Heart right ventricle (tissue), 16 donors: ENCODE measurements at regions not wholly inside any gene's neighbourhood (a gene's known extent, or its start where the extent isn't known, plus 50 kb on each side); places are given as distances from the start of the nearest gene placed in this dataset.

Experiments
- ATAC-seq, 8 donors: fragments of 200-7000 bp; cut with Tn5 transposase; one replicate each; pipeline ENCODE4 v1.9.1; 2020; ENCODE audit warnings: mild to moderate bottlenecking in 8 of 8, moderate library complexity in 8 of 8, moderate number of reproducible peaks in 1 of 8
- DNase-seq, 2 donors: peaks; one replicate each; pipeline ENCODE4 v3.0.0-alpha.2; 2020
- H3K27ac ChIP-seq, 10 donors: fragments of 200-600 bp; sonication (generic) in 2 of 10; one replicate each; pipeline versions ENCODE4 v1.5.0 to v1.8.0; 2020 to 2022; ENCODE audit warnings: mild to moderate bottlenecking in 3 of 10
- H3K27me3 ChIP-seq, 7 donors: fragments of 200-600 bp; one replicate each; pipeline ENCODE4 v1.8.0; 2021 to 2022; ENCODE audit warnings: mild to moderate bottlenecking in 2 of 7
- H3K36me3 ChIP-seq, 9 donors: fragments of 200-600 bp; sonication (generic) in 1 of 9; one replicate each; pipeline versions ENCODE4 v1.5.0 to v1.8.0; 2020 to 2022; ENCODE audit warnings: mild to moderate bottlenecking in 2 of 9
- H3K4me1 ChIP-seq, 9 donors: fragments of 200-600 bp; sonication (generic) in 1 of 9; one replicate each; pipeline versions ENCODE4 v1.5.0 to v1.8.0; 2020 to 2022; ENCODE audit warnings: mild to moderate bottlenecking in 4 of 9
- H3K4me3 ChIP-seq, 10 donors: fragments of 200-600 bp; sonication (generic) in 2 of 10; one replicate each; pipeline versions ENCODE4 v1.5.0 to v1.8.0; 2020 to 2022; ENCODE audit warnings: mild to moderate bottlenecking in 7 of 10, moderate library complexity in 2 of 10
- H3K9me3 ChIP-seq, 11 donors: fragments of 200-600 bp in 10 of 11; sonication (generic) in 2 of 11; one replicate each; pipeline versions ENCODE4 v1.5.0 to v1.8.0; 2013 to 2022; ENCODE audit warnings: mild to moderate bottlenecking in 2 of 11, control low read depth in 1 of 11, moderate library complexity in 1 of 11
- WGBS, 2 donors: extraction: QIAGEN DNeasy Blood & Tissue Kit; methylation state at CpG; one replicate each; pipeline ENCODE4 v1.1.7; 2013; ENCODE audit warnings: inconsistent platforms in 1 of 2; 5-methylcytosine and 5-hydroxymethylcytosine counted together
- intact Hi-C, 10 donors: fragments of 100-400 bp; cut with DNase I; formaldehyde crosslinking; loops; one replicate each; pipeline versions ENCODE4 v1.11.1 to v1.14.2; 2022
- TF ChIP-seq, protein P1 (sequence below), 9 donors: fragments of 200-600 bp; sonication (generic) in 2 of 9; IDR thresholded peaks; one replicate each; pipeline versions ENCODE4 v1.5.0 to v1.8.0; 2021 to 2022; ENCODE audit warnings: antibody characterized with exemption in 9 of 9, mild to moderate bottlenecking in 5 of 9, moderate library complexity in 1 of 9
- donor health status: Arrhythmogenic right ventricular cardiomyopathy.
- donor health status: ischemic (EF 13 %, LVEDD 7.1; RV severe dilation, severe dysfunction).
- donor health status: healthy with polysubstance abuse.
- donor health status: DM: no; HTN: yes; CAD: no.
- donor health status: DM: no; HTN: no; CAD: no.
- donor health status: ischemic (EF 25% LVEDD 6.9; RV normal size, moderate dysfunction).
- donor health status: ischemic (EF 25% LVEDD 5.7; RV mildly dilated, moderate dysfunction).
- donor health status: healthy.
- donor health status: DM: yes; HTN: yes; CAD: no.
- donor health status: Ischemic cardiomyopathy.
- donor health status: ischemic (EF 35%, LVEDD 5.7; RV mildly dilated, moderate dysfunction).
- donor health status: nonischemic (EF 11% LVEDD 7.7; RV severe dilation, severe dysfunction).
- donor health status: DM: yes; HTN: yes; CAD: no.
- donor health status: PGD.
- donor health status: ischemic (EF 29% LVEDD 5.4; RV normal size, mild dysfunction).
- donor health status: nonischemic (EF 23%, LVEDD 6.1; RV moderate dilation, normal function).

DNA sequence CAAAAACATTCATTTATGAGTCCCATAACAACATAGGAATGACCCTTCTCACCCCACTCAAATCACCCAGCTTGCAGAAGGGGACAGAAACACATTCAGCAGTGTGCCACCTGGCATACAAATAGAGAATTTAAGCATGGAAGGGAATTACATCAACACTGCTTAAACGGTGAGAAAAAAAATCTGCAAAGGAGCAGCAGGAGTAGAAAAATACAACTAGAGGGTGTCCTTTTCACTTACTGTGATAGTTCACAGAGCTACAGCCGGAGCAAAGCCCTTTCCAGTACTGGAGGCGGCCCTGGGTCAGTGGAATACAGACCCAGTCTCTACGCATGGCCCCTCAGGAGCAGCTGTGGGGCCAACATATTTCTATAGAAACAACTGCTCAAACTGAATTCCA is 764.3 kb upstream of the ARGLU1 start:
- ATAC-seq = no peak
- TF ChIP-seq, protein P1, sequence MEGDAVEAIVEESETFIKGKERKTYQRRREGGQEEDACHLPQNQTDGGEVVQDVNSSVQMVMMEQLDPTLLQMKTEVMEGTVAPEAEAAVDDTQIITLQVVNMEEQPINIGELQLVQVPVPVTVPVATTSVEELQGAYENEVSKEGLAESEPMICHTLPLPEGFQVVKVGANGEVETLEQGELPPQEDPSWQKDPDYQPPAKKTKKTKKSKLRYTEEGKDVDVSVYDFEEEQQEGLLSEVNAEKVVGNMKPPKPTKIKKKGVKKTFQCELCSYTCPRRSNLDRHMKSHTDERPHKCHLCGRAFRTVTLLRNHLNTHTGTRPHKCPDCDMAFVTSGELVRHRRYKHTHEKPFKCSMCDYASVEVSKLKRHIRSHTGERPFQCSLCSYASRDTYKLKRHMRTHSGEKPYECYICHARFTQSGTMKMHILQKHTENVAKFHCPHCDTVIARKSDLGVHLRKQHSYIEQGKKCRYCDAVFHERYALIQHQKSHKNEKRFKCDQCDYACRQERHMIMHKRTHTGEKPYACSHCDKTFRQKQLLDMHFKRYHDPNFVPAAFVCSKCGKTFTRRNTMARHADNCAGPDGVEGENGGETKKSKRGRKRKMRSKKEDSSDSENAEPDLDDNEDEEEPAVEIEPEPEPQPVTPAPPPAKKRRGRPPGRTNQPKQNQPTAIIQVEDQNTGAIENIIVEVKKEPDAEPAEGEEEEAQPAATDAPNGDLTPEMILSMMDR (IDR thresholded peaks at IDR 0.05) = no peak
- no peak overlapping the region for H3K27ac ChIP-seq
- DNase-seq = no peak
- H3K4me1 ChIP-seq = no peaks in the 10 kb centered on the region
- intact Hi-C loops = no loop called here
- no peaks in the 10 kb centered on the region for H3K36me3 ChIP-seq
- peaks cover 0 to 1% (median 0%) of the 10 kb centered on the region in 11 donors for H3K9me3 ChIP-seq
- H3K4me3 ChIP-seq = no peak overlapping the region
- 69% methylated on average over 4 of the region's 4 CpGs for WGBS, 2 donors
- no peaks in the 10 kb centered on the region for H3K27me3 ChIP-seq

DNA sequence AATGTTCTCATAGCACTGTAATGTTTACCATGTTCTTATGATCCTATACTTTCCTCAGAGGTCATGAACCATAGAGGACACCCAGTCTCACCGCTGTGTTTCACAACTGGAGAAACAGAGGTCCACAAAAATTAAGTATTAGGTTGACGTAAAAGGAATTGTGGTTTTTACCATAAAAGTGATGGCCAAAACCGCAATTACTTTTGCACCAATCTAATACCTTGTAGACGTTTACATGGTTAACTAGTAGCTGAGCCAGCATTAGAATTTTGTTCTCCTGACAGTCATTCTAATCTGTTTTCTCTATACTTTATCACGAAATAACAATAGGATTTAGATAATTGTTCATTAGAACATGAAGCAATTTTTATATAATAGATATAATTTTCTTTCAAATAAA is 763.4 kb upstream of the ARGLU1 start:
- TF ChIP-seq, protein P1 (IDR thresholded peaks at IDR 0.05) = no peak
- WGBS, 2 donors = 83 to 88% methylated on average over 5 of the region's 5 CpGs
- no peaks in the 10 kb centered on the region for H3K4me1 ChIP-seq

DNA sequence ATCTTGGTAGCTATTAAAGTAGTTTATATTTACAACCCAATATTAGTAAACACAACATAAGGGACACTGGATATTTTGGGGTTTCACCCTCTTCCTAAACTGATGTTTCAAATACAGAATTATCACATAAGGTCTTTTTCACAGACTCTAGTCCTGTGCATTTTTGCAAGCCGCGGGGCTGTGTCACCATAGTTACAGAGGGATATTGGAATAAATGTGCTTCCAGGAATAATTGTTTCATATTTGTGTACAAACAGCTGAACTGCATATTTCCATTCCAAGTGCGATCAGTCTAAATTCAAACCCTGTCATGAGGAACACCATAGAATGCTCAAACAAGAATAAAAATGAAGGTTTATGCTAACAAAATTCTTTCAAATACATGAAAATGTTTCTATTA is 762.5 kb upstream of the ARGLU1 start:
- ATAC-seq (no peak), DNase-seq (no peak)
- Histone ChIP-seq H3K36me3 (no peaks in the 10 kb centered on the region), H3K9me3 (no peaks in the 10 kb centered on the region), H3K27me3 (no peaks in the 10 kb centered on the region), H3K4me1 (no peaks in the 10 kb centered on the region), H3K27ac (no peak overlapping the region), H3K4me3 (no peak overlapping the region)
- 90 to 91% methylated on average over 3 of the region's 3 CpGs for WGBS, 2 donors
- TF ChIP-seq, protein P1 (IDR thresholded peaks at IDR 0.05) = no peak
- intact Hi-C loops = no loop called here

More for the DNA sequence above, 763.4 kb upstream of the ARGLU1 start:
- H3K27me3 ChIP-seq = no peaks in the 10 kb centered on the region
- intact Hi-C loops = no loop called here
- H3K4me3 ChIP-seq = no peak overlapping the region
- H3K36me3 ChIP-seq = no peaks in the 10 kb centered on the region
- H3K9me3 ChIP-seq = no peaks in the 10 kb centered on the region
- H3K27ac ChIP-seq = no peak overlapping the region
- DNase-seq = no peak
- no peak for ATAC-seq

DNA sequence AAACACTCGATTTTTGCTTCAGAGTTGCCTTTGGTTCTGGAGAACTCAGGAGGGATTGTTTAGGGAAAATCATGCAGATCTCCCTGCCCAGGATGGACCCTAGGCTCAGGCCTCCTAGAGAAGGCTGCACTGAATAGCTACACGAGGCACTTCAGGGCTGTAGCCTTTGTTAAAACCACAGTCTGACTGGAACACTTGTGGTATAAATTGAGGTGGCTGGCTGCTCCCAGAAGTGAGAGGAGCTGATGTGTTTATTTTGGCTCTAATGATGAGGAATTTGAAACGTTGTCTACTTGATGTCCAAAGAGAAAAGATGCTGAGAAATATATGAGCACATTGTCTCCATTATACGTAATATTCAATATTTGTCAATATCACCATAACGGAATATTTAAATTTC is 762.1 kb upstream of the ARGLU1 start:
- no peak for ATAC-seq
- TF ChIP-seq, protein P1 (IDR thresholded peaks at IDR 0.05) = no peak

More for the DNA sequence above, 762.1 kb upstream of the ARGLU1 start:
- DNase-seq = no peak
- Histone ChIP-seq H3K27ac (no peak overlapping the region), H3K9me3 (no peaks in the 10 kb centered on the region), H3K4me1 (no peaks in the 10 kb centered on the region), H3K4me3 (no peak overlapping the region), H3K27me3 (no peaks in the 10 kb centered on the region), H3K36me3 (no peaks in the 10 kb centered on the region)
- 60 to 64% methylated on average over 5 of the region's 5 CpGs for WGBS, 2 donors
- intact Hi-C loops = loop anchor here in 1 of 10 donors (5.0 kb wide), 1 partner anchor 368 kb away; no protein-coding TSS in a partner anchor
